SKM-1 (cell line): ENCODE measurements at regions not wholly inside any gene's neighbourhood (a gene's known extent, or its start where the extent isn't known, plus 50 kb on each side); places are given as distances from the start of the nearest gene placed in this dataset.
"Not testable (repeated sequence)": the region's sequence is repeated elsewhere in the genome, so short reads cannot be mapped to it uniquely, and the experiment has no call there.

ENCODE experiments used
- DNase-seq: peaks from one replicate; lab custom pipeline; 2025; ENCODE audit not compliant: unreplicated experiment; lab: John Stamatoyannopoulos, UW

DNA sequence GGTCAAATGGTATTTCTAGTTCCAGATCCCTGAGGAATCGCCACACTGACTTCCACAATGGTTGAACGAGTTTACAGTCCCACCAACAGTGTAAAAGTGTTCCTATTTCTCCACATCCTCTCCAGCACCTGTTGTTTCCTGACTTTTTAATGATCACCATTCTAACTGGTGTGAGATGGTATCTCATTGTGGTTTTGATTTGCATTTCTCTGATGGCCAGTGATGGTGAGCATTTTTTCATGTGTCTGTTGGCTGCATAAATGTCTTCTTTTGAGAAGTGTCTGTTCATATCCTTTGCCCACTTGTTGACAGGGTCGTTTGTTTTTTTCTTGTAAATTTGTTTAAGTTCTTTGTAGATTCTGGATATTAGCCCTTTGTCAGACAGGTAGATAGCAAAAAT lies 269.9 kb upstream of the NREP start:
- not testable (repeated sequence) for DNase-seq

DNA sequence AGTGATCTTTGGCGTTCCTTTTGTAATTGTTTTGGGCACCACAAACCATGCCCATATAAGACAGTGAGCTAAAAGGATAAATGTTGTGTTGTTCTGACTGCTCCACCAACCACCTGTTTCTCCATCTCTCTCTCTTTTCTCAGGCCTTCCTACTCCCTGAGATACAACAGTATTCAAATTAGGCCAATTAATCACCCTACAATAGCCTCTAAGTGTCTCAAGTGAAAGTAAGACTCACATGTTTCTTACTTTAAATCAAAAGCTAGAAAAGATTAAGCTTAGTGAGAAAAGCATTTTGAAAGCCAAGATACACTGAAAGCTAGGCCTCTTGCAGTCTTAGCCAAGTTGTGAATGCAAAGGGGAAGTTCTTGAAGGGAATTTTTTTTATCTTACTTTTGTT lies 268.8 kb upstream of the NREP start:
- DNase-seq = no peak

DNA sequence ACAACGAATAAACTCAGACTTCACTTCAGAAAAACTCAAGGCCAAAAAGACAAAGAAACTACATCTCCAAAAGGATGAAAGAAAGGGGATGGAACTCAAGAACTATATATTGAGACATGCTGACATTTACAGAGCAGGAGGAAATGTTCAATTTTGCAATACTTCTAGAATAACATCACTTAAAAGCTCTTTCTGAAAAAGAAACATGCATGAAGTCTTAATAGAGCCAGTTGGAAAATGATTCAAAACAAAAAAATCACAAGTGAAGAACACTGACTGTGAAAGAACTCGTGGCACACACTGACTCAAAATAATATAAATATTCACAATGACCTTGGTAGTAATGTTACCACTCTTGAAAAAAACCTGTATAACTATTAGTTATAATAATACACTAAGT lies 267.8 kb upstream of the NREP start:
- DNase-seq = no peak

DNA sequence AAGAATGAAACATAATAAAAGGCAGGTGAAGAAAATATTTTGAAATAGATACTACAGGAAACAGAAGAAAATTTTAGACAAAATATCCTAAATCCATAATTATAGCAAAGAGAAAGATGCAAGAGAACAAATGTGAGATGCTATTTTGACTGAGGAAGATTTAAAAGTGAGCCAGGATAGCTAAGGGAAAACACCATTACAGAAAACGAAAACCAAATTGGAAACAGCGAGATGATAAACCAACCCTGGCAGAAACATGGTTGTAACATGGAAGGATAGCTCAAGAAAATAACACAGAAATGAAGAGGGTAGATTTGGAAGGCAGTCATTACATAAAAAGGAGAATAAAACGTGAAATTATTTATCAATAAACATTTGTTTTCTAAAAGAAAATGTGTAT lies 267.2 kb upstream of the NREP start:
- DNase-seq = no peak

DNA sequence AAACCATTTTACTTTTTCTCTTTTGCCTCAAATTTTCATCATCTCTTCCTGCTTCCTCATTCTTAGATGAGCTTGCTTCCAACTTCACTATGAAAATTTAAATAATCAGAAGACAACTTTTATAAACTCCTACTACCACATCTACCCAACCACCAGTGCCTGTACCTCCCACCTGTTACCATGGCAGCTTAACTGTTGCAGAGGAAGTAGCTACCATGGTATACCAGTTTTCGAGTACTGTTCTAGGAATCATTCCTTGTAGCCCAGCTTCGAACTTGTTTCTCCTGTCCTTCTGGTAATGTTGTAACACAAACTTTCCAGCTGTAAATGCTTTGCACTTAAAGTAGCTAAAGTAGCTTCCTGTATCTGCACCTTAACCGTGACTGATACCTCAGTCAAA lies 266.8 kb upstream of the NREP start:
- no peak for DNase-seq

DNA sequence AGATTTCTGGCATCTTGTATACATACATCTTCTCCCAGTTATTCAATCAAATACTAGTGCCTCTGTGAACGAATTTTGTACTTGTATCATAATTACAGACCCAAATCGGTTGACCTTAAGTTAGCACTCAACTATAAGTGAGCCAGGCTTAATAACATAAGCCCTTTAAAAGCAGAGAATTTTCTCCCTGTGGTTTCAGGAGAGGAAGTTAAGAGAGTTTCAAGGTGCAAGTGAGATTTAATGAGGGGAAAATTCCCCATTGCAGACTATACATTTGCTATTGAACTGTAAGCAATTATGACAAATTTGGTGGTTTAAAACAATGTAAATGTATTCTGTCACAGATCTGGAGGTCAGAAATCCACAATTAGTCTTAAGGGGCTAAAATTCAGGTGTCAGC lies 261.9 kb upstream of the NREP start:
- DNase-seq = no peak

DNA sequence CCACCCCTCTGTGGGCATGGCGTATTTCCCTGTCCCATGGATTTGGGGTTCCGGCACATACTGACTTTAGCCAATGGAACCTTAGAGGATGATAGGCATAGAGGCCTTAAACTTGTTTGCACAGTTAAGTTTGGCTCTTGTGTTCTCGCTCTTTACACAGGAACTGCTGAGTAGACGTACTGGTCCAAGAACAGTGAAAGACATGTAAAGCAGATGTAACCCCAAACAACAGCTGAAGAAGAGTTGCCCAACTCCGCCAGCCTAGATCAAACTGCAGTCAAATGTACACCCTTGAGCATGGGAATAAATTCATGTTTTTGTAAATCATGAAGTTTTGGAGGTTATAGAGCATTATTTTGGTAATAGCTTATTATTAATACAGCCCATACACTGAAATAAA lies 260.0 kb upstream of the NREP start:
- DNase-seq = no peak

DNA sequence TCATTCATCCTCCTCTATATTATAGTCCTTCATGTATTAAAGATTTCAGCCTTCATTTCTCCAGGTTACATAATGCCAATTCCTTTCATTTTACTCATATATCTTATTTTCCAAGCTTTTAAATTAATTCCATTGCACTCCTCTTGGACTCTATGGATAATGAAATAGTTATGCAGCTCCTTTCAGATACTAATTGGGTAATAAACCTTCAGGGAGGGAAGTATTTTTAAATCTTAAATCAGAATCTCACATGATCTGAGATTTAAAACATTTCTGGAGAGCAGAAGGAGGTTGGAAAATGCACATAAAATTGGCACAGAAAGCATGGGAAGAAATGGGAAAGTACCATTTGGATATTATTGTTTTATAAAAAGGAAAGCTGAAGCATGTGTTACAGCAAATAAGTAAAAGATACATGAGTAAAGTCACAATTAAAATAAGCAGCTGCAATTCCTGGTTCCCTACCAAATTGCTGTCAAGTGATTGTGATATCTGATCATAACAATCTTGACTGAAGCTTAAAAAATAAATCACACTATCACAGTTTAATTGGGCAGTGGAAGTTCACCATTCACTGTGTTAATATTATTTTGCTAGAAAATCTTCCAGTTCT lies 257.9 kb upstream of the NREP start:
- no peak for DNase-seq

DNA sequence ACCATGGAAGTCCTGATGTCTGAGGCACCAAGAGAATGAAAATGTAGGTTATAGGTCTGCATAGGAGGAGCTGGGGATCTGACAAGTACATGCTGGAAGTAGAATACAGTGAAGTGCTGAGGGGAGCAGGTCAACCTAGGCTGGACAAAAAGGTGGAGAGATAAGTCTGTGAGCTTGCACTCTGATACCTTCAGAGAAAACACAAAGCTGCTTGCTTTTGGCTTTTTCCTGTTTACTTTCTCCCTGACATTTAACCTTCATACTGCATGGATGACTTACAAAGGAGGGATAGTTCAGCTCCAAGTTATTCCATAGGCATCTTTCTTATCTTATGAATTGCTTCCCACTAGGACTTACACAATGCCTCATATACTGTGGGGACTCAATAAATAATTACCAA lies 256.7 kb upstream of the NREP start:
- DNase-seq = no peak

DNA sequence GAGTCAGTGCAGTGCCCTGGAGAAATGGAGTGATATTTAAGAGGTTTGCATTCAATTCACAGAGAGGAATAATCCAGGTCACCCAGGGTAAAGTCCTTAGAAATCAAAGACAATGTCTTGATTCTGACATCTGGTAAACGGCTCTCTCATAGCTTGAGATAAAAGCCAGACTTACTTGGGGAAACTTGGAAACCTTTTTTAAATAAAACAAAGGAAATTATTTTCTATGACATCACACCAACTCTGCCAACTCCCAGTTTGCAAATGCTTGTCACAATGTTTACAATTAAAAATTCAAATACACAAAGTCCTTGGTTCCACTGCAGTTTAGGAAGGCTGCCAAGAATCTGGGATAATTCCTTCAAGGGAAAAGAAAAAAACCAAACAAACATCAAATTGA lies 255.1 kb upstream of the NREP start:
- no peak for DNase-seq

DNA sequence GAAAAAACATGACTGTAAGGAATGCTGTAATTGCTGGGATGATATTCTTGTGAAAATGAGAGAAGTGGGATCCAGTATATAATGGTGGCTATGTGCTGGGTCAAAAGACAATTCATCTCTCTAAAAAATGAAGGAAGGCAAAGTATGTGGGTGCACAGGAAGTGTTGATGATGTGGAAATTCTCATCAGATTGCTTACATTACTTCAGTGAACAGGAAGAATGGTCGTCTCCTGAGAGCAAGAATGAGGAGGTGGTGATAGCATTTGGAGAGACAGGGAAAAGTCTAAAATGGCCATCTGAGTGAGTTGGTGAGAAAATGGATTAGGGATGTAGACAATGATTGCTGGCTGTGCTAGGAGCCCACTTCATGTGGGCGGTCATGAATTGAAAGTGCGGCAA lies 253.5 kb upstream of the NREP start:
- DNase-seq = no peak

DNA sequence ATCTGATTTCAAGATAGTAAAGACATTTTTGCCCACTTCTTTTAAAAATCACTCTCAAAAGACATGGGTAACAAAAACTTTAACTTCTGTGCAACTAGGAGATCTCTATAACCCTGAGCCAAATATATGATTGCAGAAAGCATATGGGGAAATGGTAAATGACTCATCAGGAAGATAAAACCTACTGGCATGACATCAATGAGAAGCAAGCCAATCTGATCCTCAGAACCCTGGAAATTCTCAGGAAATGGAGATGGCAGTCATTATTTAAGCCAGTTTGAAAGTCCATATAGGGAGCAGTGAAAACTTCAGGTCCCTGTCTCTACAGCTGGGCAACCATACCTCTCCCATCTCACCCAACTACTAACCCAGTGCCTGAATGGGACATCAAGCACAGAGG lies 249.7 kb upstream of the NREP start:
- no peak for DNase-seq

DNA sequence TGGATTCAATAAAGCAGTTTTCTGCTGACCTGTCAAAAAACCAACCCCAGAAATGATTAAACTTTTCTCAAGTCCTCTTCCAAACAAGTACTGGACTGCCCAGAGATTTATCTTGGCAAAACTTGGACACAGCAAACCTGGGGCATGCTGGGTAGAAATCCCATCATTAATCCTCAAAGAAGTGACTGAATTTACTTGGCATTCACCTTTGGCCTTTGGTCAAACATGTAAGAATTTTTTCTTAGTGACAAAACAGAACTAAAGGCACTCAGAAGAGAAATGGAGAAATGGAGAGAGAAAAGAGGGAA lies 248.6 kb upstream of the NREP start:
- no peak for DNase-seq

DNA sequence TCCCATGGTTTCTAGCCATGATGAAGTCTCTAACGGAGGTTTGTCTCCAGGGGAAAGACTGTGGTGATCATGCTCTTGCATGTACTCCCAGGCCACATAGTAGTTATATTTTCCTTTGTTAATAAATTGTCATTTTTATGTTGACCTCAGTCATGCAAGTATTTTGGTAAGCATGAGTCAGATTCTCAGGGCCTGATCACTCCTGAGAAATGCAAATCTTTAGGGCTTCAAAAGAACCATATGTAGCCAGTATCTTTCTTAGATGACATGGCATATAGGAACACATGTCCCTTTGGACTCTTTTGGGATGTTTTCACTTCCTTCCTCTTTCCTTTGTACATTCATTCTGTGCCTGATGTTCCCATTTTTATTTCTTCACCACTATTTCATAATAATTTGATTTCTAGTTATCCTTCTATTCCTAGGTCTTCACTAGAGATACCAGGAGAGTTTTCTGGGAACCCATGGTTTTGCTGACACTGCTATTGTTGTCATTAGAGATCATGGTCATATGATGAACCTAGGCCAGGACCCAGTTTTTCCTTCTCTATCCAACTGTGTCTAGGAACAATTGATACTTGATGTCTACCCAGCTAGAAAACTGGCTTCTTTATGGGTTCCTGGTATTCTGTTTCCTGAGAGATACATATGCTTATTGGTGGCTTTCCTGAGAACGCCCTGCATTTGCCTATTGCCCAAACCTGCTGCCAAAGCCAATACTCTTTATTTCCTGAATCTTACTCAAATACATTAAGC lies 248.1 kb upstream of the NREP start:
- no peak for DNase-seq

DNA sequence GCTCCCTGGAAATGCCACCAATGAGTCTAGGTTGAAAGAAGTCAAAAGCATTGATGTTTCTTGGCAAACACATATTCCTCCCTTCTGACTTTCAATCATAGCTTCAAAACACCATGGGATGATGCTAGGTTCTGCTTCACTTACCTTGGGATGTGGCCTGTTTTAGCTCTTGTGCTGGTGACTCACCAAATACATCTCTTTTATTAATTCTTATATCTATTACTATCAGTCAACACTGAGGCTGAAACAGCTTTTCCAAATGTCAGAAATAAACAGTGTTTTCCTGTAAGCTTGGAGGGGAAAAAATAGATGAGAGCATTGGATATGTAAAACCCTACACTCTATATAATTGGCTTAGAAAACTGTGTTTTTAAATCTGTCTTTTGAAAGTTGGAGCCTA lies 245.4 kb upstream of the NREP start:
- no peak for DNase-seq

DNA sequence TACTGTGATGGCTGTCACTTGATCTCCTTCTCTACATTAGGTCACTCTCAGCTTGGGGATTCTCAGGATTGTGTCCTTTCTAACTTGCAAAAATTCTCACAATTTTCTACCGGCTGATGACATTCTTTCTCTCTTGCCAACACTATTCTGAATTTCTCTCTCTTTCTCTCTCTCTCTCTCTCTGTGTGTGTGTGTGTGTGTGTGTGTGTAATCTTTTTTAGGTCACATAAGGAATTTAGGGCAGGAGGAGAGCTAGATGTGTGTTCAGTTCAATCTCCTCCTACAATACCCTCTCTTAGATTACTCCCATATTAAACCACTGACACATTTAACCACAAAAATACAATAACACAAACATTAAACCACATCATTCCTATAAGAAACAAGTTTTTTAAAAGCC lies 242.3 kb upstream of the NREP start:
- DNase-seq = no peak

DNA sequence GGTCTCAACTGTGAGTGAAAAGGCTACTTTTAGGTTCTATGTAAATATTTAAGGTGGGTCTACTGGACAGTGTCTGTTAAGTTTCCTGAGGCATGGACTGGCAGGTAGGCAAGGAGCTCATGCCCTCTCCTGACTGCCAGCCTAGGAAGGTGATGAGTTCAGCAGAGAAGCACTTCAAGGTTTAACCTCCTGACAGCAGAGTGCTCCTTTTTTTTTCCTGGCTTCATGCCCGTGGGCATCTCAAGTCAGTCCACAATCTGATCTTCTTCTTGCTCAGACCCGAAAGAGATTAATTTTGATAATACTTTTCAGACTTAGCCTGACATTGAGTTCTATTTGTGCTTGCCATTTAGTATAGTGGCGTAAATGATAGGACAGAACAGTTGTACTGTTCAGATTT lies 241.9 kb upstream of the NREP start:
- no peak for DNase-seq

DNA sequence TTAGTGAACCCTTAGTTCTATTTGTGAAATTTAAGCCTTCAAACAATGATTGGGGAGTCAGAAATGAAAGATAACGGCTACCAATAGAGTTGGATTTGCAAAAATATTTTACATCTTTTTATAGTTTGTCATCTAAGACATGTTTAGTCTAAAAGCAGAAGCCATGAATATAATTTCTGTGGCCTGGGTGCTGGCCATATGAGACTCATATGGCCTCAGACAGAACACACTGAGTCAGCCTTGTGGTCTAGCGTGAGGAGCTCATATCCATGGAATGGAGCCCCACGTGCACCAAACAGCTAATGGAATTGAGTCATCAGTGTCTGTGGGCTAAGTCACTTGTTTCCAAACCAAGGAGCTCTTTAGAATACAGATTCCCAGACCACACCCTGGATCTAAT lies 240.7 kb upstream of the NREP start:
- no peak for DNase-seq

DNA sequence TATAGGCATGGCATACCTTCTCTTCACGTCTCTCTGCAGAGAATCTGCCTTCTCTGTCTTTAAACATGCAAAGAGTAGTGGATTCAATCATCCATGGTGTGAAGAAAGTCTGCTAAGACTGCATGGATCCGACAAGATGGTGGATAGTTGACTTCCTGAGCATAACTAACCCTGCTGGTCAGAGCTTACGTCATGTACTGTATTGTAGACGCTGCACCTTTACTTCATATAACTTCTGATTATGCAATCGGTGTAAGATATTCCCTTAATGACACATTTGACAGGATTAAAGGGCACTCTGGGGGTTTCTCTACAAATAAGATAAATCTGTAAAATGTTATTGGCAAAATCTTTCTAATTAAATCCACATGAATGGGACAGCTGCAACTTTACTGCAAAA lies 240.3 kb upstream of the NREP start:
- no peak for DNase-seq

DNA sequence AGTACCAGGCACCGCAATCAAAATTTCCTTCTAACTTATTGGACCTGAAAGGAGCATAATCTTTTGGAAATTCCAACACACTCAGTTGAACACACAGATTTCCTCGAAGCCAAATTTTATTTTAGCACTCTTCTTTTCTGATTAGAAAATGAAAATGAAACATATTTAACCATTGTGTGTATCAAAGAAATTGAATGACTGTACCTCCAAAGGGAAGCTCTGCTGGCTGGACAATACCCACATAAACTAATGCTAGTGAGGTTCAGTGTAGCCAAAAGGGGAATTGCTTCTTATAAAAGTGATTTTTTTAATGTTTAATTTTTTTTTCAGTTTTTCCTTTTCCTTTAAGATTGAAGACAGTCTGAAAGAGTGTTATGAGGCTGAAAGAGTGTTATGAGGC lies 239.6 kb upstream of the NREP start:
- no peak for DNase-seq

DNA sequence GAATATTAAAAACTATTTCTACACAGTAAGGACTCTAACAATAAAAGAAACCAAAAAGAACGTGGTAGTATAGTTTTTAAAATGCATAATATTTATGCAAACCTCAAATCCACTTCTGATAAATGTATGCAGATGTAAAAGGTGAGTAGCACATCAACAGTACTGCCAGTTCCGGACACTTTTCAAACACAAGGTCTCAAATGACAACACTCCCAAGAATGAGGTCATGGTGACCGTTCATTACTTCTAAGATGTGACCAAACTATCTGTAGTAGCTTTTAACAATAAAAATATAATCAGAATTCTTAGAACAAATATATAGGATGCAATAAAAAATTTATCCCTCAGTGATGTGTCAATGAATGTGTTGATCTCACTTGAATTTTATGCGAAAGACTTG lies 238.7 kb upstream of the NREP start:
- no peak for DNase-seq

DNA sequence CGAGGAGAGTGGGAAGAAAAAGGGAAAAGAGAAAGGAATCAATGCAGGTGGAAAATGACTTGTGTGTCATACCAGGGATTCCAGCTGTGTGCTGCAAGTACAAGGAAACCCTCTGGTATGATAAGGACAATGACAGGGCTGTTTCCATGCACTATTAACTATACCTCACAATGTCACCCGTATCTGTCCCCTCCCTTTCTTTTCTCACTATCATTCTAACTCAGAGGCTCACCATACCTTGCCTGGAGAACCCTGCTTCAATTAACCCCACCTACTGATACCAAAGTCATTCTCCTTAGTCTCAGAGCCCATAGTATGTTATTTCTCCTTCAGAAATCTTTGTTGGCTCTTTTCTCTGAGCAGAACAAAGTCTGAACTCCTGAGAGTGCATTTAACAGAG lies 236.2 kb upstream of the NREP start:
- no peak for DNase-seq

DNA sequence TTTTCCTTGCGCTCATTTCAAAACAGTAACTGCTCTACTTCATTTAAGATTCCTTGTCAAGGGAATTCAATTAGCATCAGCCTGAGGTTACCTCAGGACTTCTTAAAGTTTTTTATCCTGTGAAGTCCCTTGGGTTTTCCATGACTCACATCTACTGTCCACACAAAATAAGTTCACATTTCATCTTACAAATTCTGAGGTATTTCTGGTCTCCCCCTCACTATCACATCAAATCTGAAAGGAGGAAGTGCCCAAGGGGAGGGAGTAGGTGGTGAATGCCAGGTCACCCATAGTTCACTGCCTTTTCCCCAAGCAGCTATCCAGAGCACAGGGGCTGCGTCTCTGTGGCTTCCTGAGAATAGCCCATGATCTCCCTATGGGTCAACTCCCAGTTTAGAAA lies 227.1 kb upstream of the NREP start:
- DNase-seq = no peak
